Thymus (tissue), 11 donors: ENCODE measurements at regions not wholly inside any gene's neighbourhood (a gene's known extent, or its start where the extent isn't known, plus 50 kb on each side); places are given as distances from the start of the nearest gene placed in this dataset.
"Not testable (repeated sequence)": the region's sequence is repeated elsewhere in the genome, so short reads cannot be mapped to it uniquely, and the experiment has no call there.

Experiments
- DNase-seq, 9 donors: peaks; one replicate each; pipeline ENCODE4 v3.0.0-alpha.2; 2013; ENCODE audit warnings: low spot score in 9 of 9, low read depth in 6 of 9, missing footprints in 1 of 9
- H3K27ac ChIP-seq, 2 donors: one replicate each; pipeline ENCODE4 v1.5.1; 2013; ENCODE audit warnings: control low read depth in 1 of 2, low read depth in 1 of 2, low read length in 1 of 2, mild to moderate bottlenecking in 1 of 2, moderate library complexity in 1 of 2
- H3K27me3 ChIP-seq, 2 donors: one replicate each; pipeline ENCODE4 v1.5.1; 2013; ENCODE audit warnings: low read length in 1 of 2; ENCODE audit not compliant: control insufficient read depth in 2 of 2, insufficient read depth in 1 of 2
- H3K36me3 ChIP-seq, 2 donors: one replicate each; pipeline ENCODE4 v1.5.1; 2013; ENCODE audit warnings: low read length in 1 of 2, mild to moderate bottlenecking in 1 of 2, moderate library complexity in 1 of 2; ENCODE audit not compliant: control insufficient read depth in 2 of 2, insufficient read depth in 2 of 2
- H3K4me1 ChIP-seq, 2 donors: one replicate each; pipeline ENCODE4 v1.5.1; 2013; ENCODE audit warnings: low read length in 2 of 2; ENCODE audit not compliant: control insufficient read depth in 2 of 2, insufficient read depth in 2 of 2
- H3K4me3 ChIP-seq, 2 donors: one replicate each; pipeline ENCODE4 v1.5.1; 2013; ENCODE audit warnings: low read length in 2 of 2, control low read depth in 1 of 2, mild to moderate bottlenecking in 1 of 2
- H3K9me3 ChIP-seq, 2 donors: one replicate each; pipeline ENCODE4 v1.5.1; 2013; ENCODE audit warnings: low read length in 1 of 2, mild to moderate bottlenecking in 1 of 2; ENCODE audit not compliant: control insufficient read depth in 2 of 2, insufficient read depth in 1 of 2
- WGBS: extraction: QIAGEN DNeasy Blood & Tissue Kit; methylation state at CpG from one replicate; pipeline ENCODE4 v1.1.7; 2013; 5-methylcytosine and 5-hydroxymethylcytosine counted together
- donor health status: healthy.

GRCh38 chr3:89032346-89033013, 74.9 kb upstream of the EPHA3 start:
- Histone ChIP-seq H3K9me3 (peaks cover 0 to 7% of the 10 kb centered on the region in 2 donors), H3K27me3 (no peaks in the 10 kb centered on the region), H3K27ac (no peak overlapping the region), H3K36me3 (no peaks in the 10 kb centered on the region), H3K4me3 (no peak overlapping the region), H3K4me1 (no peaks in the 10 kb centered on the region)
- 90% methylated on average over 1 of the region's 1 CpG for WGBS
- no peak for DNase-seq

GRCh38 chr3:89034723-89035122, 72.7 kb upstream of the EPHA3 start:
- H3K27me3 ChIP-seq, H3K4me1 ChIP-seq, H3K4me3 ChIP-seq, H3K36me3 ChIP-seq, DNase-seq, H3K27ac ChIP-seq, H3K9me3 ChIP-seq: not testable (repeated sequence)
- WGBS: 92% methylated on average over 6 of the region's 6 CpGs

GRCh38 chr3:89038869-89039268, 68.6 kb upstream of the EPHA3 start:
- H3K9me3 ChIP-seq: peaks cover 0 to 7% of the 10 kb centered on the region in 2 donors
- H3K27ac ChIP-seq: no peak overlapping the region
- no peaks in the 10 kb centered on the region for H3K4me1 ChIP-seq
- no peak for DNase-seq
- WGBS: 51% methylated on average over 1 of the region's 1 CpG
- H3K36me3 ChIP-seq: no peaks in the 10 kb centered on the region
- H3K27me3 ChIP-seq: no peaks in the 10 kb centered on the region
- no peak overlapping the region for H3K4me3 ChIP-seq

- no peaks in the 10 kb centered on the region for H3K36me3 ChIP-seq
- H3K9me3 ChIP-seq: no peaks in the 10 kb centered on the region
- H3K27ac ChIP-seq: no peak overlapping the region
- WGBS: 65% methylated on average over 3 of the region's 3 CpGs
- DNase-seq: no peak
- H3K27me3 ChIP-seq: no peaks in the 10 kb centered on the region
- no peaks in the 10 kb centered on the region for H3K4me1 ChIP-seq
- no peak overlapping the region for H3K4me3 ChIP-seq
These were observed 65.1 kb upstream of the EPHA3 start for GRCh38 chr3:89042236-89042835.

GRCh38 chr3:89043406-89043932, 64.0 kb upstream of the EPHA3 start:
- DNase-seq: no peak
- no peak overlapping the region for H3K27ac ChIP-seq
- H3K9me3 ChIP-seq: no peaks in the 10 kb centered on the region
- H3K4me1 ChIP-seq: no peaks in the 10 kb centered on the region
- H3K36me3 ChIP-seq: no peaks in the 10 kb centered on the region
- WGBS: 25% methylated on average over 6 of the region's 6 CpGs
- H3K4me3 ChIP-seq: no peak overlapping the region
- H3K27me3 ChIP-seq: no peaks in the 10 kb centered on the region

- no peak overlapping the region for H3K4me3 ChIP-seq
- no peaks in the 10 kb centered on the region for H3K9me3 ChIP-seq
- 72% methylated on average over 1 of the region's 1 CpG for WGBS
- no peaks in the 10 kb centered on the region for H3K27me3 ChIP-seq
- no peaks in the 10 kb centered on the region for H3K36me3 ChIP-seq
- H3K27ac ChIP-seq: no peak overlapping the region
- no peaks in the 10 kb centered on the region for H3K4me1 ChIP-seq
- DNase-seq: no peak
These were observed 60.8 kb upstream of the EPHA3 start for GRCh38 chr3:89046661-89047060.

- H3K4me1 ChIP-seq: no peaks in the 10 kb centered on the region
- no peaks in the 10 kb centered on the region for H3K9me3 ChIP-seq
- no peaks in the 10 kb centered on the region for H3K36me3 ChIP-seq
- H3K27ac ChIP-seq: no peak overlapping the region
- no peak for DNase-seq
- H3K4me3 ChIP-seq: no peak overlapping the region
- H3K27me3 ChIP-seq: no peaks in the 10 kb centered on the region
- WGBS: 95% methylated on average over 2 of the region's 2 CpGs
These were observed 58.3 kb upstream of the EPHA3 start for GRCh38 chr3:89049119-89049518.

GRCh38 chr3:89052386-89052785, 55.0 kb upstream of the EPHA3 start:
- H3K36me3 ChIP-seq: no peaks in the 10 kb centered on the region
- no peaks in the 10 kb centered on the region for H3K27me3 ChIP-seq
- H3K9me3 ChIP-seq: no peaks in the 10 kb centered on the region
- WGBS: 7% methylated on average over 3 of the region's 3 CpGs
- no peaks in the 10 kb centered on the region for H3K4me1 ChIP-seq
- H3K4me3 ChIP-seq: no peak overlapping the region
- DNase-seq: no peak
- H3K27ac ChIP-seq: no peak overlapping the region

GRCh38 chr3:89057398-89057797, 50.0 kb upstream of the EPHA3 start:
- Histone ChIP-seq H3K4me3 (no peak overlapping the region), H3K36me3 (no peaks in the 10 kb centered on the region), H3K27ac (no peak overlapping the region), H3K27me3 (no peaks in the 10 kb centered on the region), H3K9me3 (no peaks in the 10 kb centered on the region), H3K4me1 (no peaks in the 10 kb centered on the region)
- 91% methylated on average over 4 of the region's 4 CpGs for WGBS
- no peak for DNase-seq
